Loucy (cell line): ENCODE measurements at regions not wholly inside any gene's neighbourhood (a gene's known extent, or its start where the extent isn't known, plus 50 kb on each side); places are given as distances from the start of the nearest gene placed in this dataset.
A peak's percentile ranks its signal among the peaks of the same experiment; 100 is the strongest.

Source experiments
- H2AFZ ChIP-seq: fragments of 200-600 bp; sonication (generic); 2 replicates; pipeline ENCODE4 v1.6.0; 2016; ENCODE audit warnings: antibody characterized with exemption, mild to moderate bottlenecking, low read length, moderate library complexity
- H3F3A ChIP-seq: fragments of 200-600 bp; 2 replicates; pipeline ENCODE4 v1.6.0; 2016; ENCODE audit warnings: antibody characterized with exemption, low read depth, mild to moderate bottlenecking
- H3K27me3 ChIP-seq: fragments of 200-600 bp; sonication (generic); 2 replicates; pipeline ENCODE4 v1.6.1; 2014; ENCODE audit warnings: low read length, mild to moderate bottlenecking; ENCODE audit not compliant: insufficient read depth, poor library complexity, severe bottlenecking
- H3K36me3 ChIP-seq: fragments of 200-600 bp; sonication (generic); 2 replicates; pipeline ENCODE4 v1.6.1; 2016; ENCODE audit warnings: low read length; ENCODE audit not compliant: insufficient read depth
- H3K4me1 ChIP-seq: fragments of 200-600 bp; sonication (generic); 2 replicates; pipeline ENCODE4 v1.5.1; 2014; ENCODE audit warnings: low read length, mild to moderate bottlenecking; ENCODE audit not compliant: insufficient read depth, poor library complexity, severe bottlenecking
- H3K4me2 ChIP-seq: fragments of 200-600 bp; sonication (generic); 2 replicates; pipeline ENCODE4 v1.6.0; 2014; ENCODE audit warnings: antibody characterized with exemption, low read length, low read depth, mild to moderate bottlenecking; ENCODE audit not compliant: poor library complexity, severe bottlenecking
- H3K4me3 ChIP-seq: fragments of 200-600 bp; sonication (generic); 2 replicates; pipeline ENCODE4 v1.5.1; 2014; ENCODE audit warnings: low read length, mild to moderate bottlenecking, mixed read lengths; ENCODE audit not compliant: poor library complexity, severe bottlenecking
- H3K79me2 ChIP-seq: fragments of 200-600 bp; sonication (generic); 2 replicates; pipeline ENCODE4 v1.6.1; 2014; ENCODE audit warnings: low read length; ENCODE audit not compliant: insufficient read depth
- H3K9ac ChIP-seq: fragments of 200-600 bp; sonication (generic); 2 replicates; pipeline ENCODE4 v1.6.0; 2014; ENCODE audit warnings: mild to moderate bottlenecking, low read depth, low read length, moderate library complexity; ENCODE audit not compliant: poor library complexity, severe bottlenecking
- H3K9me2 ChIP-seq: fragments of 200-600 bp; sonication (generic); replicated peaks from 2 replicates; pipeline ENCODE4 v1.6.1; 2016; ENCODE audit warnings: low read depth, low read length, mixed read lengths
- H3K9me3 ChIP-seq: fragments of 200-600 bp; sonication (generic); 2 replicates; pipeline ENCODE4 v1.6.1; 2014; ENCODE audit warnings: mild to moderate bottlenecking, antibody characterized with exemption, low read length, low read depth; ENCODE audit not compliant: insufficient read depth
- H4K20me1 ChIP-seq: fragments of 200-600 bp; sonication (generic); 2 replicates; pipeline ENCODE4 v1.6.0; 2014; ENCODE audit warnings: antibody characterized with exemption, low read length, mild to moderate bottlenecking; ENCODE audit not compliant: insufficient read depth, poor library complexity, severe bottlenecking
- CTCF ChIP-seq: fragments of 200-600 bp; sonication (generic); conservative IDR thresholded peaks from 2 replicates; pipeline ENCODE4 v1.5.1; 2014; ENCODE audit warnings: mild to moderate bottlenecking, antibody characterized with exemption, low read length
- EZH2phosphoT487 ChIP-seq: fragments of 200-600 bp; IDR thresholded peaks from 2 replicates; pipeline ENCODE4 v1.6.1; 2018; ENCODE audit warnings: antibody characterized with exemption, mild to moderate bottlenecking, moderate library complexity, borderline replicate concordance

GRCh38 chr5:129844764-129845163 is 59.5 kb upstream of the CHSY3 start:
- Histone ChIP-seq H3K27me3 (no peaks in the 10 kb centered on the region), H3F3A (no peaks in the 10 kb centered on the region), H3K4me1 (no peaks in the 10 kb centered on the region), H3K9me2 (no peaks in the 10 kb centered on the region), H3K79me2 (no peaks in the 10 kb centered on the region), H3K4me2 (no peak overlapping the region), H3K36me3 (no peaks in the 10 kb centered on the region), H2AFZ (no peak overlapping the region), H4K20me1 (no peaks in the 10 kb centered on the region), H3K9ac (no peak overlapping the region), H3K4me3 (no peak overlapping the region), H3K9me3 (no peaks in the 10 kb centered on the region)
- TF ChIP-seq EZH2phosphoT487 (no peak), CTCF (no peak)

- Histone ChIP-seq H2AFZ (no peak overlapping the region), H3K9me2 (no peaks in the 10 kb centered on the region), H3K9me3 (no peaks in the 10 kb centered on the region), H3F3A (no peaks in the 10 kb centered on the region), H3K4me2 (peak overlapping the region; percentile 31), H3K36me3 (no peaks in the 10 kb centered on the region), H3K4me1 (no peaks in the 10 kb centered on the region), H3K27me3 (no peaks in the 10 kb centered on the region), H3K4me3 (no peak overlapping the region), H3K9ac (no peak overlapping the region), H3K79me2 (no peaks in the 10 kb centered on the region), H4K20me1 (no peaks in the 10 kb centered on the region)
- TF ChIP-seq CTCF (peak; percentile 75), EZH2phosphoT487 (no peak)
Measured at GRCh38 chr5:129852747-129853352, 51.4 kb upstream of the CHSY3 start.

GRCh38 chr5:129853588-129853987 is 50.7 kb upstream of the CHSY3 start:
- no peaks in the 10 kb centered on the region for H3K79me2 ChIP-seq
- H3K9me3 ChIP-seq: no peaks in the 10 kb centered on the region
- no peak overlapping the region for H3K4me3 ChIP-seq
- H2AFZ ChIP-seq: no peak overlapping the region
- TF ChIP-seq EZH2phosphoT487 (no peak), CTCF (no peak)
- H3F3A ChIP-seq: no peaks in the 10 kb centered on the region
- H4K20me1 ChIP-seq: no peaks in the 10 kb centered on the region
- no peaks in the 10 kb centered on the region for H3K9me2 ChIP-seq
- H3K4me1 ChIP-seq: no peaks in the 10 kb centered on the region
- no peaks in the 10 kb centered on the region for H3K36me3 ChIP-seq
- no peak overlapping the region for H3K4me2 ChIP-seq
- no peak overlapping the region for H3K9ac ChIP-seq
- H3K27me3 ChIP-seq: no peaks in the 10 kb centered on the region
